RWPE1 (cell line): ENCODE measurements at regions not wholly inside any gene's neighbourhood (a gene's known extent, or its start where the extent isn't known, plus 50 kb on each side); places are given as distances from the start of the nearest gene placed in this dataset.

ENCODE experiments used
- CTCF ChIA-PET: fragments of 350-600 bp; sonication (Branson Sonifier 250); formaldehyde crosslinking; extraction: SDS; loops from one replicate; lab custom pipeline; 2021; lab: Yijun Ruan, JAX
- POLR2A ChIA-PET: fragments of 400-600 bp; formaldehyde crosslinking; extraction: SDS; loops from one replicate; lab custom pipeline; 2020; ENCODE audit warnings: antibody characterized with exemption; ENCODE audit not compliant: low non-redundant PET; lab: Yijun Ruan, JAX
- DNase-seq: peaks from one replicate; pipeline ENCODE4 v3.0.0; 2012; ENCODE audit warnings: low spot score
- H3K27ac ChIP-seq: fragments of 450-650 bp; 2 replicates; pipeline ENCODE4 v1.5.1; 2017
- CTCF ChIP-seq: fragments of 450-650 bp; conservative IDR thresholded peaks from 2 replicates; pipeline ENCODE4 v1.5.1; 2017; ENCODE audit warnings: low read depth, mild to moderate bottlenecking

- TF ChIP-seq CTCF: no peak
- no peak overlapping the region for H3K27ac ChIP-seq
- ChIA-PET POLR2A (no interaction called here), CTCF (interaction anchor here (0.7 kb wide), 1 partner anchor 16 kb away, joined by 8 read pairs; no protein-coding TSS in a partner anchor)
- DNase-seq: no peak
Measured at GRCh38 chr17:71052971-71053370, 883.6 kb downstream of the KCNJ2 start.

- ChIA-PET CTCF (no interaction called here), POLR2A (no interaction called here)
- DNase-seq: no peak
- H3K27ac ChIP-seq: no peak overlapping the region
- no peak for TF ChIP-seq CTCF
Measured at GRCh38 chr17:71055128-71055527, 885.8 kb downstream of the KCNJ2 start.

GRCh38 chr17:71057448-71057847 lies 888.1 kb downstream of the KCNJ2 start:
- no peak for DNase-seq
- no peak overlapping the region for H3K27ac ChIP-seq
- CTCF ChIA-PET: no interaction called here
- TF ChIP-seq CTCF: no peak
- POLR2A ChIA-PET: no interaction called here

GRCh38 chr17:71057938-71058337 lies 888.6 kb downstream of the KCNJ2 start:
- CTCF ChIA-PET: interaction anchor here (0.6 kb wide), 1 partner anchor 50 kb away, joined by 3 read pairs; no protein-coding TSS in a partner anchor
- POLR2A ChIA-PET: no interaction called here
- DNase-seq: no peak
- TF ChIP-seq CTCF: no peak
- no peak overlapping the region for H3K27ac ChIP-seq

- no peak for DNase-seq
- TF ChIP-seq CTCF: no peak
- POLR2A ChIA-PET: no interaction called here
- H3K27ac ChIP-seq: no peak overlapping the region
- CTCF ChIA-PET: no interaction called here
Measured at GRCh38 chr17:71063127-71063526, 893.8 kb downstream of the KCNJ2 start.

GRCh38 chr17:71063559-71063958 lies 894.2 kb downstream of the KCNJ2 start:
- H3K27ac ChIP-seq: no peak overlapping the region
- ChIA-PET POLR2A (no interaction called here), CTCF (no interaction called here)
- DNase-seq: no peak
- TF ChIP-seq CTCF: no peak
